GM21515 (cell line): ENCODE measurements at regions not wholly inside any gene's neighbourhood (a gene's known extent, or its start where the extent isn't known, plus 50 kb on each side); places are given as distances from the start of the nearest gene placed in this dataset.

Source experiments
- ATAC-seq: cut with Tn5 transposase; IDR thresholded peaks from one replicate; pipeline ENCODE4 v1.9.1; 2021; ENCODE audit not compliant: unreplicated experiment

- no peak for ATAC-seq
Measured at GRCh38 chr14:89613260-89614008, 196.4 kb upstream of the FOXN3 start.

- no peak for ATAC-seq
Measured at GRCh38 chr14:89609500-89610100, 192.6 kb upstream of the FOXN3 start.

GRCh38 chr14:89607453-89607852 is 190.4 kb upstream of the FOXN3 start:
- ATAC-seq = no peak

DNA sequence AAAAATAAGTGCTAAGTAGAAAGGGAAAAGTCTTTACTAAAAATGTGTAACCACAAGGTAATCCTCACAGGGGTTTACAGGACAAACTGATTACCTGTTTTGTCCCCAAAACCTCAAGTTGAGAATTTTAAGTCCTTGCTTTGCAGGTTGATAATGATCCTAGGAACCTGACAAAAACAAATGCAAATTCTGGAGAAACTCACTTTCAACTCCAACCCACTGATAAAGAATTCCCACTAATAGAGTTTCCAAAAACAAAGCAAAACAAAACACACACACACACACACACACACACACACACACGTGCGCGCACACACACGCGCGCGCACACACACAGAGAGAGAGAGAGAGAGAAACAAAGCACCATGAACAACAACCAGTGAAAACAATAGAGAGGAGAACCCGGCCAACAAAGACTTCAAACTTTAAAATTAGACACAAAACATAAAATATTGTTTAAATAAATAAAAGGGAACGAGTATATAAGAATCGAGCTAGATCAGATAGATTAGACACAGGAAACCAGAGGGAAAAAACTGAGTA is 187.0 kb upstream of the FOXN3 start:
- ATAC-seq = no peak

GRCh38 chr14:89600950-89601826 is 184.2 kb upstream of the FOXN3 start:
- ATAC-seq = no peak

DNA sequence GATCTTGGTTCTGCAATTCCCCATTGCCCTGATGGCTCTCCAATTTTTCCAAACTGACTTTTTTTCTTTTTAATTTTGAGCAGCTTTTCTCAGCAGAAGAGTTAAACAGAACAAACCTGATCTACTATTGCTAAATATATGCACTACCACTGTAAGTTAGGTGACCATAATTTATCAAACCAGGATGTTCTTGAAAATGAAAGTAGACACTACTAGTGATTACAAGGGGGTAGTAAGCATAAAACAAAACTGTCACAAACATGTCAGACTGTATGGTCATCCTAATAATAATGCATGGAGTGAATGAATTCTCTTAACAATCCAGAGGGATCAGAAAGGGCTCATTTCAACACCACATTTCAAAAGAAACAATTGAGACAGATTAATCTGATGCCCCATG is 183.0 kb upstream of the FOXN3 start:
- ATAC-seq = no peak

DNA sequence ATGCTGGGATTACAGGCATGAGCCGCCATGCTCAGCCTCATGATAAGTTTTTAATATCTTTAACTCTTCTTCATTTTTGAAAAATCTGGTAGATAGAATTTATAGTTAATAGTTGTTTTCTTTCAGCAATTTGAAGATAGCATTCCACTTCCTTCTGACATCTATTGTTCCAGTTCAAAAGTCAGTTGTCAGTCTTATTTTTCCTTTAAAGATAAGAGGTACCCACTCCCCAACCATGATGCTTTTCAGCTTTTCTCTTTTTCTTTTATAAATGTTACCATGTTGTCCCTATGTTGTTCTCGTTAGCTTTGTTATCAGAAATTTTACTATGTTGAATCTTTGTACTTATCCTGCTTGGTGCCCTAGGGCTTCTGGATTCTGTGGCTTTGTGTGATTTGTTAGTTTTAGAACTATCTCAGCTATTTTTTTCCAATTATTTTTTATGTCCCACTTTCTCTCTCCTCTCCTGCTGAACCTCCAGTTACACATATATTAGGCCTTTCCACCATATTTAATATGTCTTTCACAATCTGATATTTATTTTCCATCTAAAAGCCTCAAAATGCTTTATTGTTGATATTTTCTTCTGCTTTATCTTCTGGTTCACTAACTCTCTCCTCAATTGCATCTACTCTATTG is 181.6 kb upstream of the FOXN3 start:
- no peak for ATAC-seq

DNA sequence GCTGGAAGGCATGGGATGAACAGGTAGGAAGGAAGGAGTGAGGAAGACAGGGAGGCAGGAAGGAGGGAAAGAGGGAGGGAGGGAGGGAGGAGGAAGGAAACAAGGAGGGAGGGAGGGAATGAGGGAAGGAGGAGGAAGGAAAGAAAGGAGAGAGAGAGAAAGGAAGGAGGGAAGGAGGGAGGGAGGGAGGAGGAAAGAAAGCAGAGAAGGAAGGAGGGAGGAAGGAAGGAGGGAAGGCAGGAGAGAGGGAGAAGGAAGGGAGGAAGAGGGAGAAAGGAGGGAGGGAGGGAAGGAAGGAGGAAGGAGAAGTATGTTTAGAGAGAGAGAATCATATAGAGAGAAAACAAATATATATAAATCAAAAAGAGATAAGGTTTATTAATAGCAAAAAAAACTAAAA is 175.9 kb upstream of the FOXN3 start:
- no peak for ATAC-seq

- ATAC-seq = no peak
Measured at GRCh38 chr14:89589400-89590118, 172.5 kb upstream of the FOXN3 start.

- no peak for ATAC-seq
Measured at GRCh38 chr14:89588840-89589296, 171.8 kb upstream of the FOXN3 start.

DNA sequence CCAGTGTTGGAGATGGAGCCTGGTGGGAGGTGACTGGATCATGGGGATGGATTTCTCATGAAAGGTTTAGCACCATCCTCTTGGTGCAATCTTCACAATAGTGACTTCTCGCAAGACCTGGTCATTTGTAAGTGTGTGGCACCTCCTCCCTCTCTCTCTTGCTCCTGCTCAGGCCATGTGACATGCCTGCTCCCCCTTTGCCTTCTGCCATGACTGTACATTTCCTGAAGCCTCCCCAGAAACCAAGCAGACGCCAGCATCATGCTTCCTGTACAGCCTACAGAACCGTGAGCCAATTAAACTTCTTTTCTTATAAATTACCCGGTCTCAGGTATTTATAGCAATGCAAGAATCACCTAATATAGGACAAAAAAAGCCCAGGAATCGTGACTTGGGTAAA is 171.0 kb upstream of the FOXN3 start:
- ATAC-seq = no peak

DNA sequence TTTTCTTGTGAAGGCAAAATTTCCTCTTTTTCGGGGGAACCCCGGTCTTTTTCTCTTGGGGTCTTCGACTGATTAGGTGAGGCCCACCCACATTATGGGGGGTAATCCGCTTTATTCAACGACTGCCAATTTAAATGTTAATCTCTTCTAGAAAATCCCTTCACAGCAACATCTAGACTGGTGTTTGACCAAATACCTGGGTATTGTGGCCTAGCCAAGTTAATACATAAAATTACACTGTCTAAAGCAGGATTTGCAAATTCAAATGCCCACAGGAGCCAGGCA is 170.0 kb upstream of the FOXN3 start:
- ATAC-seq = no peak

- ATAC-seq = no peak
Measured at GRCh38 chr14:89586258-89587135, 169.5 kb upstream of the FOXN3 start.

DNA sequence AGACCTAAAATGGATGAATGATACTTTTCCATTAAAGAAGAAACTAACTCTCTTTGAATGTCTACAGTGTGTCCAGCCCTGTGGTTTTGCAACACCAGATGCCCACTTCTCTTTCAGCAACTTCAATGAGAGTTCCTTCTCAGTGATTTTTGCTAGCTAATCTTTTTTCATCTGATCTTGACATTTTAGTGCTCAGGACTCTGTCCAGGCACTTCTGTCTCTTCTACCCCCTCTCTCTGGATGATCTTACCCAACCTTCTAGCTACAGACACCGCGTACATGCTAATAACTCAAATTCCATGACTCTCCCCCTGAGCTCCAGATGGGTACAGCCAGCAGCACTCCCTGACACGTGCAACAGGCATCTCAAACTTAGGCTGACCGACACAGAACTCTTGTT is 161.1 kb upstream of the FOXN3 start:
- ATAC-seq = no peak

GRCh38 chr14:89576960-89577359 is 159.9 kb upstream of the FOXN3 start:
- ATAC-seq = no peak

DNA sequence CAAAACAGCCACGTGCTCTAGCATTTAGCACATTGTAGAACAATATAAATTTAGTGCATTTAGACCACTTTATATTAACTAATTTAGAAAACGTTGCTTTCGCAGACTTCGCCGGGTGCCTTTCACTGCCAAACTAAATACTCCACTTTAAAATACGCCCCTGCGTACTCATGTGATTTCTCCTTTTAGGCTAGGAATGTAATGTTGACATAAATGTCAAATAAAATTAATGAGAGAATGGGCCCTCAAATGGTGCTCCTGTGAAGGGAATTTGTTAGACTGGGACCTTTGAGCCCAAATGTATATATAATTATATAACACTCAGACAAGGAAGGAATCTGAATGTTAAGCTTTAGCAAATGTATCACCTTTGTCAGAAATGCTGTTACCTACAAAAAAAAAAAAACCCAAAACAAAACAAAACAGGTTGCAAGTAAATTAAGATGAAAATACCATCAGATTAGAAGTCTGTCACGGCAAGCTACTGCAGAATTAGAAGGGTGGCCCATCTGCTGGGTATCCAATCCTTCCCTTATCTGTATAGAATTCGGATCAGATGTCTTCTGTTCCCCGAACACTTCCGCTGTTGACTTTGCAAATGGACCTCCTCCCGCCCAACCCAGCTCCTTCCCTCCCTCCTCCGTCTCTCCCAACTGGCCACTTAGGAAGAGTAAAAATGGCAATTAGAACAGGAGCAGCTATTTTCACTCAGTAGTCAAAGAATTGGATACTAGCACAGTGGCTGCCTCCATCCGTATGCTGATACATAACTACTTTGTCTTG is 159.3 kb upstream of the FOXN3 start:
- ATAC-seq = no peak

- ATAC-seq = no peak
Measured at GRCh38 chr14:89575386-89576061, 158.5 kb upstream of the FOXN3 start.

DNA sequence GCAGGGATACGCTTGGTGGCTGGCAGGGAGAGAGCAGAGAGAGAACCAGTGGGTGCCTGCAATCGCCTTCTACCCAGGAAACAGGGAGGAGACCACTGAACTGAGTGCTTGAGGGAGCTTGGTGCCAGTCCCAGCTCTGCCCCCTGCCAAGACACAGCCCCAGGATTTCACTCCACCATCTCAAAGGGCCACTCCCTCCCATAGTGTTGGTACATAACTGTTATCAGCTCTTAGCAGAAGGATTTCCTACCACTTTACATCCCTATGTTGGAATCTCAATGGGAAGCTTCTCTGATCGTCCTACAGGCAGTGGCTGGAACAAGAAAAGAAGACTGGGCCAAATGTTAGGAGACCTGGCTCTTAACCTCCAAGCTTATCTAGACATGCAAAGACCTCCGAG is 157.4 kb upstream of the FOXN3 start:
- ATAC-seq = no peak

GRCh38 chr14:89573399-89573657 is 156.3 kb upstream of the FOXN3 start:
- ATAC-seq = no peak
